22Rv1 (cell line): ENCODE measurements at regions not wholly inside any gene's neighbourhood (a gene's known extent, or its start where the extent isn't known, plus 50 kb on each side); places are given as distances from the start of the nearest gene placed in this dataset.

ENCODE experiments used
- CTCF ChIP-seq: fragments of 450-650 bp; IDR thresholded peaks from 2 replicates; pipeline ENCODE4 v1.5.1; 2017; ENCODE audit warnings: mild to moderate bottlenecking
- ZFX ChIP-seq: fragments of 450-650 bp; IDR thresholded peaks from 2 replicates; pipeline ENCODE4 v1.6.1; 2017; ENCODE audit warnings: antibody characterized with exemption, borderline replicate concordance

- TF ChIP-seq CTCF (no peak), ZFX (no peak)
These were observed 218.2 kb downstream of the JRKL start for GRCh38 chr11:96607864-96608558.
